GM21367 (cell line): ENCODE measurements at regions not wholly inside any gene's neighbourhood (a gene's known extent, or its start where the extent isn't known, plus 50 kb on each side); places are given as distances from the start of the nearest gene placed in this dataset.

Experiments used
- ATAC-seq: cut with Tn5 transposase; IDR thresholded peaks from one replicate; pipeline ENCODE4 v1.9.1; 2021; ENCODE audit not compliant: unreplicated experiment

- no peak for ATAC-seq
Measured at GRCh38 chr7:118298771-118299170, 74.3 kb downstream of the ANKRD7 start.

- ATAC-seq: no peak
Measured at GRCh38 chr7:118300177-118300576, 75.7 kb downstream of the ANKRD7 start.

DNA sequence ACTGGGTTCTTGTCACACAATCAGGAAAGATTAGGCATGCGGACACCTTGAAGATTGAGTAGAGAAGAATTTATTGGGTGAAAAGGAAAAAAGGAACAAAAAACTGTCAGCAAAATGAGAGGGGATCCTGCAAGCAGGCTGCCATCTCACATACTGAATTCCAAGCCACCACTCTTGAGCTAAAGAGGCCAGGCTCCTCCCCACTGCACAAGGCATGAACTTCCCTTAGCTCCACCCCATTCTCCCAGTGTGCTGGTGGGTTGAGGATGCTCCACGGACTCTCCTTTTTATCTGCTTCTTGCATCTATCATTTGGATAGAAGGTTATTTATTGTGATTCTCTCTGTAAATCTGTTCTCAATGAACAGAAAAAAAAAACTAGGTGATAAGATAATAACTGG lies 79.6 kb downstream of the ANKRD7 start:
- ATAC-seq: no peak

DNA sequence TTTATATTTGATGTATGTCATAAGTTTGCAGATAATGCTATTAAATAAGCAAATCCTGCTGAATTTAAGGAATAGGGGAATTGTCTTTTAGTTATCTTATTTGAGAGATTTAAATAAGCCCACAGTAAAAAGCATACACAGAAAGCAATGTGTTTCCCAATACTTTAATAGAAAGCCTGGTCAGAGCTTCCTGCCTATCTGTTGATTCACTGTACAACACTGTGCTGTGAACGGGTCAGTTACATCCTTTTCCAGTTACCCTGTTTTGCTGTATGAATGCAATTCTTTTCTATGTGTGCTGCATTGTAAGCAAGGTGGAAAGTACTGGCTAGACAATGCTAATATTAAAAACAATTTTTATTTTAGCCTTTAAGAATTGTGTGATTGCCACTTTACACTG lies 81.2 kb downstream of the ANKRD7 start:
- no peak for ATAC-seq

- ATAC-seq: no peak
Measured at GRCh38 chr7:118306771-118307170, 82.3 kb downstream of the ANKRD7 start.

DNA sequence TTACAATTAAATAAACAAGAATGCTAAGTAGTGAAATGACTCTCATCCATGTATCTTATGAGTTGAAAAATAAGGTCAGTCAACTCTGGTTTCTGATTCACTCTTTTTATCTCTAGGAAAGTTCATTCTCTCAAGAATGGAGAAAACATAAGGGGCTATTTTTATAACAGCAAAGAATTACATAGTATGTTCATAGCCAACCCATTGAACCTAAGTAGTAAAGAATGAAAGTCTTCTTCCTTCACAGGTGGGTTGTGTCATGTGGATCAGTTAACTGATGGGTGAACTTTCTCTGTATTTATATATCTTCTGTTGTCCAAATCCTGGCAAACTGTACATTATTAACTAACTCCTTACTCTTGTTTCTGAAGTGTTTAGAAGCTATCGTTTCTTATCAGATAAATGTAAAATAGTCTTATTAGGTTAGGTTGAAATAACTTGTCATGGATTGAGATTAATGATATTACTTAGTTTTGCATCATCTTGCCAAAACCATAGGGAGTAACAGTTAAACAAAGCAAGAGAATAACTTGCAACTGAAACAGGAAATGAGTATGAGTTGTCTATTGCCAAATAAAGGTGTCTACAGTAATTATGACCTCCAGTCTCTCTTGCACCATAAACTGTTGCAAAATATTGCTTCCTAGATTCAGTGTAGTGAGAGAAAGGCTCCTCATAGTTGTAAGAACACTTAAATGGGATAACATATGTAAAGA lies 86.8 kb downstream of the ANKRD7 start:
- peak; percentile 85 for ATAC-seq

DNA sequence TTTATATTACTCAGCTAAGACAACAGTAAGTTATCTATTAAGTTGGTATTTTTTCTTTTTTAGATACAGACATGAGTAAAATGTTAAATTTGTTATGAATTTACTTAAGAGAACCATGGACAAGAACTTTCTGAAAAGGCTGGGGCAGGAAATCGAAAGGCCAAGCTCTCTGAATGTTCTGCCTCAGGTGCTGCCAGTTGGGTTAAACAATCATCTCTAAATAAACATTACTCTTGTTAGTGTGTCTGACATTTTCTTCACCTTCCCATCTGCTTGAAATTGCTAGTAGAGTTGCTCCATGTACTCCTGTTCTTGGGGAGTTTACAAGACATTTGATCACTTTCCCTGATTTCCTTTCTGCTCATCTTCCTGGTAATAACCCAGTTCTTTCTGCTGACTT lies 87.5 kb downstream of the ANKRD7 start:
- ATAC-seq: peak; percentile 37

DNA sequence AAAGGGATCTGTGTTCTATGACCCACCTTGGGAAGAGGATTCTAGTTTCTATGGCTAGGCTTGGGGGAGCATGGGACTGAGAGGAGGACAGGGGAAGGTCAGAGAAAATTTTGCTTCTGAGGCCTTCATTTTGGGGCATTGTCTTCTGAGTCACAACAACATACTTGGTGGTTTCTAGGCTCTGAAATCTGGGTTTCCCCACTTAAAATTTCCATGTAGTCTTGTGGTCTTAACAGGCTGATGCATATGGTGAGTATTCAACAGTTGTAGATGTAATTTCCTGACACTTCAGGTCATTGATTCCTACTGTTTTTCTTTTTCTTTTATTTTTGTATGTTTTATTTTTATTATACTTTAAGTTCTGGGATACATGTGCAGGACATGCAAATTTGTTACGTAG lies 88.5 kb downstream of the ANKRD7 start:
- ATAC-seq: peak; percentile 52

DNA sequence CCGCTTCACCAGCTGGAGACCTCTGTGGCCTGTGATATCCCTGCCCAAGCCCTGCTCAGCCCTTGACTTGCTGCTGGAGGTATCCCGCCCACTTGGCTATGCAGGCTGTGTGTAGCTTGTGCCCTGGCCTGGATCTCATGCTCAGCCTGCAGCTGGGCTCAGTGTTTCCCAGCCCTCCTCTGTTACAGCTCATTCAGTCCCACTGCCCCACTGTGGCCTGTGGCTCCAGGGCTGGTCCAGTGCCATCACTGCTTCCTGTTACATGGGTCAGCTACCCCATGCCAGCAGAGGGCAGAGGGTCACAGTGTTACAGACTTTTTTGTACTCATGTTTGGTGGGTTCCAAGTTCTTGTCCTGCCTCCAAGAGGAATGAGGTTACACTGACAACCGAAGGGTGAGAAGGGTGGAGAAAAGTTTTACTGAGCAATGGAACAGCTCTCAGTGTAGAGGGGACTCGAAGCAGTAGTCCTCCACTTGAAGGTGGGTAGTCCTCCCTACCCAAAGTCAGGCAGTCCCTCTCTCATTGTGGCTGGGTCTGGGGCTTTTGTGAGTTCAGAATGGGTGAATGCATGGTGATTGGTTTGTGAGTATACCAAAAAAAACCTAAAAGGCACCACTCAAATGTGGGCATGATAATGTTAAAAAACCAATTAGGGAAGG lies 100.4 kb downstream of the ANKRD7 start:
- no peak for ATAC-seq

- ATAC-seq: no peak
Measured at GRCh38 chr7:118325450-118325808, 100.9 kb downstream of the ANKRD7 start.

GRCh38 chr7:118327174-118327573 lies 102.7 kb downstream of the ANKRD7 start:
- no peak for ATAC-seq

DNA sequence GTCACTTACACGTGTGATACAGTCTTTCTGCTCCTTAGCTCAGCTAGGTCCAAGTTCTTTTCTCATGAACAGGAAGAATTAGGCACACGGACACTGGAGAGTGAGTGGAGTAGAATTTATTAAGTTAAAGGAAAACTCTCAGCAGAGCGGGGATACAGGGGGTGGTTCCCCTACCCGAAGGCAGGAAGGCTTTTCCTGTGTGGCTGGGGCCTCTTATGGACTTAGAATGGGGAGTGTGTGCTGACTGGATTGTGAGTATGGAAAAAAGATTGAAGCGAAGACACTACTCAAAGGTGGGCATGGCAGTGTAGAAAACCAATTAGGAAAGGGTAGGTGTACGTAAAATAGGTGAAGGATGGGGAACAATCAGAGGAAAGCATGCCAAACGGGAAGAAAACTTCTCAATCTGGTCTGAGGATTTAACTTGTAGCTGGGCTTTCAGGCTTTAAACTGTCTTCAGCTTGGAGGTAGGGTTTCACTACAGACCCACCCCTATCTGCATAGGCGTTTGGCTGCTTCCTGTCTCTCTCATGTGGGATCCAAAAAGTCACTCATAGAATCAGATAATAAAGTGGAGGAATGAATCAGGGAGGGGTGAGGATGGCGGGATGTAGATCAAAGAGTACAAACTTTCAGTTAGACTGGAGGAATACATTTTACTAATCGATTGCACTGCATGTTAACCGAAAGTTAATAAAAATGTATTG lies 104.2 kb downstream of the ANKRD7 start:
- ATAC-seq: no peak

GRCh38 chr7:118330388-118330787 lies 105.9 kb downstream of the ANKRD7 start:
- ATAC-seq: no peak

DNA sequence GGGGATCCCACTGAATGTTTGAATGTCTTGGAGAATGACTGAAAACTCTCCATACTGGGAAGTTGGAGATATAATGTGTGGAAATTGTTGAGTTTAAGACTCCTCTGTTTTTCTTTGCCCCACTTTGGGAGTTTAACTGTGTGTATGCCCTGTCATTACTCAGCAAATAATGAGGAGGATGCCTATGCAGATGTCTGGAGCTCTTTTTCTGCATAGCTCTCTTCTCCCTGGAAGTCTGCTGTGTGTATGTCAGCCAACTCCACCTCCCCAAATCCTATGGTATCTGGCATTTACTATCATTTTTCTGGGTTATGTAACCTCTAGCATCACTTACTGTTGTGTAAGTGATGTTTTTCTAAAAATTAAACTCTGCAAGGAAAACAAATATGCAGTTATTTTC lies 122.2 kb downstream of the ANKRD7 start:
- ATAC-seq: no peak

DNA sequence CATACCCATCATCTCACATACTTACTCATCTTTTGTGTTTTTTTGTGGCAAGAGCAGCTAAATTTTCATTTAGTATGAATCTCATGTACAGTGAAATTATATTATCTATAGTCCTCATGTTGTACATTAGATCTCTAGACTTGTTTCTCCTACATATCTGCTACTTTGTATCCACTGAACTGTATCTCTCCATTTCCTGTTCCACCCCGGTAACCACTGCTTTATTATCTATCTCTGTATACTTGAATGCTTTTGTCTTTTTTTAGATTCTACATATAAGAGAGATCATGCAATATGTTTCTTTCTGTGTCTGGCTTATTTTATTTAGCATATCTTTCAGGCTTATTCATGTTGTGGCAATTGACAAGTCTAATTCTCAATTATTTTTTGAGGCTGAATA lies 125.1 kb downstream of the ANKRD7 start:
- no peak for ATAC-seq

GRCh38 chr7:118350260-118350659 lies 125.8 kb downstream of the ANKRD7 start:
- ATAC-seq: no peak

DNA sequence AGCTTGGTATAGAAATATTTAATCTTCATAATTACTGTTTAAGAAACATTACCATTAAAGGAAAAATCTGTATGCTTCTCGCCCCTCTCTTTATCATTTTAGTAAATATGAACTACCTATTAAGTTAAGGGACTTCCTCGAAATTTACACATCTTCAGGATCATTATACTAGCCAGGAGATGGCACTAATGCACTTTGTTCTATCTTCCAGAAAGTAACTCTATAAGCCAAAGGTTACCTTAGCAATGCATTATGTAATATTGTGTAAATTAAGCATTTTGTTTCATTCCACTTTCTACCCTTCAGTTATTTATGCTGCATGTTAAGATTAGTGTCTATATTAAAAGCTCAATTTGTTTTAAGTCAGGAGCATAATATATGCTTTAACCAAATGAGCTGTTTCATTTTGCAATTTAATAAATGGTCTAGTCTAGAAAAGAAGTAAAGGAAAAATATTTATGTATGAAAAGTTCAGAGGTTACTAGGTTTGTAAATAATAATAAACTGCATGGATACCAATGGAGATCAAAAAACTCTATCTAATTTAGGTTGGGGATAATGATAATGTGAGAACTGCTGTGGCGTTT lies 128.5 kb downstream of the ANKRD7 start:
- peak; percentile 53 for ATAC-seq

DNA sequence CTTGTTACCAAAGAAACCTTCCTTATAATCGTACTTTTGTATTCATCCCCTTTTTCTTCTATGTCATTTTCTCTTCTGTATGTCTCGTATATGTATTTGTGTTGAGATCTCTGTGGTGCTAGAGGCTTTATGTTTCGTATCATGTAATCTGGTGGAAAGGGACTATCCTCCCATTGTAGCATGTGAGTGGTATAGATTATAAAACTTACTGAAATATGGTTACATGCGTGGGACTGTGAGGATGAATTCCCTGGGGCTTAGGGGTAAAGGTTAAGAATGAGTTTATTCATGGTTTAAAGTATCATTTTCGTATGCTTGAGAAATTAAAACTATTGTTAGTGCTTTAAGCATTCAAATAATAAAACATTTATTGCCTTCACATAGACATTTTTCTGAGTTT lies 141.9 kb downstream of the ANKRD7 start:
- ATAC-seq: no peak

- ATAC-seq: no peak
Measured at GRCh38 chr7:118368958-118369357, 144.5 kb downstream of the ANKRD7 start.

- ATAC-seq: no peak
Measured at GRCh38 chr7:118369987-118370386, 145.5 kb downstream of the ANKRD7 start.

GRCh38 chr7:118372530-118372929 lies 148.0 kb downstream of the ANKRD7 start:
- ATAC-seq: no peak

- no peak for ATAC-seq
Measured at GRCh38 chr7:118389629-118390028, 165.1 kb downstream of the ANKRD7 start.
